SK-N-SH treated with all-trans-retinoic acid at 6 μM for 48 hours (cell line): ENCODE measurements at regions not wholly inside any gene's neighbourhood (a gene's known extent, or its start where the extent isn't known, plus 50 kb on each side); places are given as distances from the start of the nearest gene placed in this dataset.
"Not testable (repeated sequence)": the region's sequence is repeated elsewhere in the genome, so short reads cannot be mapped to it uniquely, and the experiment has no call there.

Experiments
- CREB5 ChIP-seq: fragments of 250-450 bp; sonication (Bioruptor Pico); IDR thresholded peaks from 2 replicates; pipeline ENCODE4 v1.5.1; 2020; ENCODE audit warnings: low read depth, mild to moderate bottlenecking, moderate library complexity
- RARB ChIP-seq: fragments of 250-450 bp; sonication (Bioruptor Pico); IDR thresholded peaks from 2 replicates; pipeline ENCODE4 v1.8.0; 2021; ENCODE audit warnings: mild to moderate bottlenecking, moderate library complexity
- ZFP3 ChIP-seq: fragments of 250-450 bp; sonication (Bioruptor Pico); IDR thresholded peaks from 2 replicates; pipeline ENCODE4 v1.5.0; 2020; ENCODE audit warnings: mild to moderate bottlenecking, moderate library complexity
- ZNF70 ChIP-seq: fragments of 450-650 bp; formaldehyde crosslinking; IDR thresholded peaks from 2 replicates; pipeline ENCODE4 v1.5.0; 2020; ENCODE audit warnings: mild to moderate bottlenecking, moderate library complexity

GRCh38 chr14:37784827-37785223 lies 189.4 kb downstream of the TTC6 start:
- TF ChIP-seq ZNF70, ZFP3, RARB, CREB5 (CRISPR knock-in tag): not testable (repeated sequence)
